ENCODE measurements at regions not wholly inside any gene's neighbourhood (a gene's known extent, or its start where the extent isn't known, plus 50 kb on each side); places are given as distances from the start of the nearest gene placed in this dataset.

- TF ChIP-seq, protein P1, sequence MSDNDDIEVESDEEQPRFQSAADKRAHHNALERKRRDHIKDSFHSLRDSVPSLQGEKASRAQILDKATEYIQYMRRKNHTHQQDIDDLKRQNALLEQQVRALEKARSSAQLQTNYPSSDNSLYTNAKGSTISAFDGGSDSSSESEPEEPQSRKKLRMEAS (IDR thresholded peaks at IDR 0.05) = no peak
- TF ChIP-seq EP300 (IDR thresholded peaks at IDR 0.05; ENCODE audit: borderline replicate concordance) (no peak), RAD21 (IDR thresholded peaks at IDR 0.05; ENCODE audit: low read depth) (no peak), TCF12 (IDR thresholded peaks at IDR 0.05; ENCODE audit: low read depth) (no peak), USF1 (IDR thresholded peaks at IDR 0.05) (no peak), EGR1 (IDR thresholded peaks at IDR 0.05) (no peak), YY1 (IDR thresholded peaks at IDR 0.05; ENCODE audit: low read depth) (no peak)
These were observed 112.2 kb downstream of the AGTR2 start for GRCh38 chrX:116282751-116283150.

All from Ishikawa (cell line).